ENCODE measurements at regions not wholly inside any gene's neighbourhood (a gene's known extent, or its start where the extent isn't known, plus 50 kb on each side); places are given as distances from the start of the nearest gene placed in this dataset.

GRCh38 chr6:84428300-84428907 lies 201.0 kb upstream of the CEP162 start:
- H3K4me3 ChIP-seq (ENCODE audit: low read length), result no peak overlapping the region
- DNase-seq (ENCODE audit: low read depth), result peak; percentile 61
- peak; percentile 91 for TF ChIP-seq CTCF (IDR thresholded peaks at IDR 0.05; ENCODE audit: insufficient read depth, low read depth, low read length, missing control alignments)

- DNase-seq (ENCODE audit: low read depth), result no peak
- no peak for TF ChIP-seq CTCF (IDR thresholded peaks at IDR 0.05; ENCODE audit: insufficient read depth, low read depth, low read length, missing control alignments)
- H3K4me3 ChIP-seq (ENCODE audit: low read length), result no peak overlapping the region
These were observed 198.7 kb upstream of the CEP162 start for GRCh38 chr6:84425971-84426705.

- H3K4me3 ChIP-seq (ENCODE audit: low read length), result no peak overlapping the region
- TF ChIP-seq CTCF (IDR thresholded peaks at IDR 0.05; ENCODE audit: insufficient read depth, low read depth, low read length, missing control alignments), result no peak
- no peak for DNase-seq (ENCODE audit: low read depth)
These were observed 197.5 kb upstream of the CEP162 start for GRCh38 chr6:84424956-84425355.

- DNase-seq (ENCODE audit: low read depth), result peak; percentile 32
These were observed 195.0 kb upstream of the CEP162 start for GRCh38 chr6:84422380-84422968.

DNA sequence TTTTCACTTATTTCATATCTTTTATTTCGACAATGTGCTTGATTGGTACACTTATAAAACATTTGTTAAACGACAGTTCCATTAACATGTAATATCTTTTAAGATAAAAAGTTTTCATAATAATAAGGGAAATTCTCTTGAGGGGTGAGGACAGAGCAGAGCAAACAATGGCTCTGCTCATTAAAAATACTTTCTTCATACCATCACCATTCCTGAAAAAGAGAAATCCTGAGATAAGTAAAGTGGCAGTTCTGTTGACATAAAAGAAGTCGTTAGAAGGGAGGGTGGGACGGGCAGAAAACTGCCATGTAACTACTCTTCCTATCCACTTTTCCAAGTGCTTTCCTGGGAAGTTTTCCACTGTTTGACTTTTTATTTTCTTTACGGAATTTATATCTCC lies 193.6 kb upstream of the CEP162 start:
- DNase-seq (ENCODE audit: low read depth), result no peak
- no peak for TF ChIP-seq CTCF (IDR thresholded peaks at IDR 0.05; ENCODE audit: insufficient read depth, low read depth, low read length, missing control alignments)
- H3K4me3 ChIP-seq (ENCODE audit: low read length), result no peak overlapping the region

More at GRCh38 chr6:84422380-84422968, 195.0 kb upstream of the CEP162 start:
- H3K4me3 ChIP-seq (ENCODE audit: low read length), result no peak overlapping the region
- peak; percentile 65 for TF ChIP-seq CTCF (IDR thresholded peaks at IDR 0.05; ENCODE audit: insufficient read depth, low read depth, low read length, missing control alignments)

DNA sequence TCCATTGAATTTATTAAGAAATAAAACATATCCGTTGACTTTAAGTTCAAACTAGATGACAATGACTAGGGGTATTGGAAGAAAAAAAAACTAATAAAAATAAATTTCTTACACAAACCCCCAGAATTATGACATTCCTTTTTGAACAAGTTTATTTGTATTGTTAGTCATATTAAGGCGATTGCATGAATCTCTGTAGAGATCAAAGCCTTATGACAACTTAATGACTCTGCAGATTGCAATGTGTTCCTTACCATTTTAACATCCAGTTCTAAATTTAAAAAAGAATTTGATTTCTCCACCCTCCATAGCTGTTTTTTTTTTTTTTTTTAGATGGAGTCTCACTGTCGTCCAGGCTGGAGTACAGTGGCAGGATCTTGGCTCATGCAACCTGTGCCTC lies 189.8 kb upstream of the CEP162 start:
- no peak overlapping the region for H3K4me3 ChIP-seq (ENCODE audit: low read length)
- no peak for TF ChIP-seq CTCF (IDR thresholded peaks at IDR 0.05; ENCODE audit: insufficient read depth, low read depth, low read length, missing control alignments)
- DNase-seq (ENCODE audit: low read depth), result peak; percentile 5
